ENCODE measurements at regions not wholly inside any gene's neighbourhood (a gene's known extent, or its start where the extent isn't known, plus 50 kb on each side); places are given as distances from the start of the nearest gene placed in this dataset.

DNA sequence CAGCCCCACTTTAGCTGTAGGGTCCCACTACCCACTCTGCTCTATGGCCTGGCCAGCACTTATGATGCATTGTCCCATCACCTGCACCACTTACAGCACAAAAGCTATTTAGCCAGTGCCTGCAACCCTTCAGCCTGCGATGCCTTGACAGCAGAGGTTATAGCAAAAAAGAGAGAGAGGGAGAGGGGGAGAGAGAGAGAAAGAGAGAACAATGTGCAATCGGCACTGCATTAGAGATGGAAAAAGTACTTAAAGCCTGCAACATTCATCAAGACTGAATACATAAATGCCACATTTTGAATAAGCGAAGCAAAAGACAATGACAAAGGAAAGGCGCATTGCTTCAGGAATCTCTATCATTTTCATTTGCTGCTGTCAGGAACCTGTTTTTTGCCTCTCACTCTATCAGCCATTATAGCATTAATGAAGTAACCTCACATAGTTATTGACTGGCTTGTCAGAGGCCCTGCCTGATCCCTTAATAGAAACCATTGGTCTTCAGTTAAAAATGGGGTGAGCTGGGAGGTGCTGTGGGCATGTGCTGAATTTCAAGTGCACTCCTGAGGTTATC, 833.1 kb downstream of the BCL11A start:
- WGBS, result 86% methylated on average over 4 of the region's 4 CpGs
- H3K27me3 ChIP-seq, result no peaks in the 10 kb centered on the region
- no peaks in the 10 kb centered on the region for H3K4me1 ChIP-seq
- H3K36me3 ChIP-seq, result no peaks in the 10 kb centered on the region
- DNase-seq (ENCODE audit: low spot score in 2 of 2), result no peak
- no peak overlapping the region for H3K27ac ChIP-seq
- no peaks in the 10 kb centered on the region for H3K9me3 ChIP-seq
- H3K4me3 ChIP-seq, result no peak overlapping the region
- TF ChIP-seq, protein P1, sequence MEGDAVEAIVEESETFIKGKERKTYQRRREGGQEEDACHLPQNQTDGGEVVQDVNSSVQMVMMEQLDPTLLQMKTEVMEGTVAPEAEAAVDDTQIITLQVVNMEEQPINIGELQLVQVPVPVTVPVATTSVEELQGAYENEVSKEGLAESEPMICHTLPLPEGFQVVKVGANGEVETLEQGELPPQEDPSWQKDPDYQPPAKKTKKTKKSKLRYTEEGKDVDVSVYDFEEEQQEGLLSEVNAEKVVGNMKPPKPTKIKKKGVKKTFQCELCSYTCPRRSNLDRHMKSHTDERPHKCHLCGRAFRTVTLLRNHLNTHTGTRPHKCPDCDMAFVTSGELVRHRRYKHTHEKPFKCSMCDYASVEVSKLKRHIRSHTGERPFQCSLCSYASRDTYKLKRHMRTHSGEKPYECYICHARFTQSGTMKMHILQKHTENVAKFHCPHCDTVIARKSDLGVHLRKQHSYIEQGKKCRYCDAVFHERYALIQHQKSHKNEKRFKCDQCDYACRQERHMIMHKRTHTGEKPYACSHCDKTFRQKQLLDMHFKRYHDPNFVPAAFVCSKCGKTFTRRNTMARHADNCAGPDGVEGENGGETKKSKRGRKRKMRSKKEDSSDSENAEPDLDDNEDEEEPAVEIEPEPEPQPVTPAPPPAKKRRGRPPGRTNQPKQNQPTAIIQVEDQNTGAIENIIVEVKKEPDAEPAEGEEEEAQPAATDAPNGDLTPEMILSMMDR (IDR thresholded peaks at IDR 0.05), result no peak
- no peak for TF ChIP-seq POLR2AphosphoS5 (IDR thresholded peaks at IDR 0.05)
- TF ChIP-seq POLR2A (IDR thresholded peaks at IDR 0.05), result no peak
- TF ChIP-seq EP300 (IDR thresholded peaks at IDR 0.05), result no peak

GRCh38 chr2:59713577-59713976, 839.9 kb downstream of the BCL11A start:
- TF ChIP-seq POLR2AphosphoS5 (IDR thresholded peaks at IDR 0.05) (no peak), POLR2A (IDR thresholded peaks at IDR 0.05) (no peak), EP300 (IDR thresholded peaks at IDR 0.05) (no peak)
- TF ChIP-seq, protein P1 (IDR thresholded peaks at IDR 0.05), result no peak
- no peak overlapping the region for H3K4me3 ChIP-seq
- no peaks in the 10 kb centered on the region for H3K27me3 ChIP-seq
- WGBS, result 83% methylated on average over 3 of the region's 3 CpGs
- no peaks in the 10 kb centered on the region for H3K4me1 ChIP-seq
- H3K36me3 ChIP-seq, result no peaks in the 10 kb centered on the region
- no peak overlapping the region for H3K27ac ChIP-seq
- no peak for DNase-seq (ENCODE audit: low spot score in 2 of 2)
- no peaks in the 10 kb centered on the region for H3K9me3 ChIP-seq

DNA sequence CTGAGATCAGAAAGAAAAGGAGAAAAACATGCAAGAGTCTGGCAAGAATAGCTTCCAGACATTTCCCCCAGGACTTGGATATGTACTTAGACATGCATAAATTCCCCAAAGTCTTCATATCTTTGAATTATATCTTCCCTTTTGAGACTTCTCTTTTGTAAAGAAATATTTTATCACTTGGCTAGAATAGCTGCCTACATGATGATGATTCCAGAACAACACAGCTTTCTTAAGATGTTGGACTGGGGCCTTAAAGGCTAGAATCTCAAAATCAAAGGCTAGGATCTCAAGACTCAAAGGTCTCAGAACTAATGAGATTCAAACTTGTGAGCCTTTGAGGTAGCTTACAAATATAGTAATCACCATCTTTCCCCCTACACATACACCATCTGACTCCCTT, 842.3 kb downstream of the BCL11A start:
- Histone ChIP-seq H3K4me1 (no peaks in the 10 kb centered on the region), H3K4me3 (no peak overlapping the region), H3K9me3 (no peaks in the 10 kb centered on the region), H3K36me3 (no peaks in the 10 kb centered on the region), H3K27me3 (no peaks in the 10 kb centered on the region), H3K27ac (no peak overlapping the region)
- no peak for DNase-seq (ENCODE audit: low spot score in 2 of 2)
- TF ChIP-seq, protein P1 (IDR thresholded peaks at IDR 0.05), result no peak
- no peak for TF ChIP-seq POLR2AphosphoS5 (IDR thresholded peaks at IDR 0.05)

- WGBS, result 40% methylated on average over 4 of the region's 4 CpGs
- H3K9me3 ChIP-seq, result no peaks in the 10 kb centered on the region
- DNase-seq (ENCODE audit: low spot score in 2 of 2), result no peak
- TF ChIP-seq EP300 (IDR thresholded peaks at IDR 0.05) (no peak), POLR2A (IDR thresholded peaks at IDR 0.05) (no peak), POLR2AphosphoS5 (IDR thresholded peaks at IDR 0.05) (no peak)
- H3K4me3 ChIP-seq, result no peak overlapping the region
- H3K27me3 ChIP-seq, result no peaks in the 10 kb centered on the region
- no peak overlapping the region for H3K27ac ChIP-seq
- H3K36me3 ChIP-seq, result no peaks in the 10 kb centered on the region
- H3K4me1 ChIP-seq, result no peaks in the 10 kb centered on the region
These were observed 846.7 kb downstream of the BCL11A start for GRCh38 chr2:59706729-59707128.

DNA sequence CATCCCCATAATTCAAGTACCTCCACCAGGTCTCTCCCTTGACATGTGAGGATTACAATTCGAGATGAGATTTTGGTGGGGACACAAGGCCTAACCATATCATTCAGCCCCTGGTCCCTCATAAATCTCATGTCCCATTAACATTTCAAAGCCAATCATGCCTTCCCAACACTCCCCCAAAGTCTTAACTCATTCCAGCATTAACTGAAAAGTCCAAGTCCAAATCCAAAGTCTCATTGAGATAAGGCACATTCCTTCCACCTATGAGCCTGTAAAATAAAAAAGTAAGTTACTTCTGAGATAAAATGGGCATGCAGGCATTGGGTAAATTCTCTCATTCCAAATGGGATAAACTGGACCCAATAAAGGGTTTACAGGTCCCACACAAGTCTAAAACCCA, 849.7 kb downstream of the BCL11A start:
- Histone ChIP-seq H3K36me3 (no peaks in the 10 kb centered on the region), H3K4me1 (no peaks in the 10 kb centered on the region), H3K27me3 (no peaks in the 10 kb centered on the region), H3K9me3 (peaks cover 8% of the 10 kb centered on the region), H3K27ac (no peak overlapping the region), H3K4me3 (no peak overlapping the region)
- 79% methylated on average over 1 of the region's 1 CpG for WGBS
- no peak for TF ChIP-seq POLR2AphosphoS5 (IDR thresholded peaks at IDR 0.05)
- TF ChIP-seq, protein P1 (IDR thresholded peaks at IDR 0.05), result no peak
- no peak for TF ChIP-seq EP300 (IDR thresholded peaks at IDR 0.05)
- no peak for TF ChIP-seq POLR2A (IDR thresholded peaks at IDR 0.05)
- DNase-seq (ENCODE audit: low spot score in 2 of 2), result no peak

- Histone ChIP-seq H3K4me1 (no peaks in the 10 kb centered on the region), H3K27me3 (no peaks in the 10 kb centered on the region), H3K36me3 (no peaks in the 10 kb centered on the region), H3K27ac (no peak overlapping the region), H3K9me3 (peaks cover 8% of the 10 kb centered on the region), H3K4me3 (no peak overlapping the region)
- DNase-seq (ENCODE audit: low spot score in 2 of 2), result no peak
- 72% methylated on average over 1 of the region's 1 CpG for WGBS
- TF ChIP-seq EP300 (IDR thresholded peaks at IDR 0.05), result no peak
- no peak for TF ChIP-seq POLR2AphosphoS5 (IDR thresholded peaks at IDR 0.05)
- TF ChIP-seq, protein P1 (IDR thresholded peaks at IDR 0.05), result no peak
- no peak for TF ChIP-seq POLR2A (IDR thresholded peaks at IDR 0.05)
These were observed 851.4 kb downstream of the BCL11A start for GRCh38 chr2:59702026-59702425.
